GM19463 (cell line): ENCODE measurements at regions not wholly inside any gene's neighbourhood (a gene's known extent, or its start where the extent isn't known, plus 50 kb on each side); places are given as distances from the start of the nearest gene placed in this dataset.
"Not testable (repeated sequence)": the region's sequence is repeated elsewhere in the genome, so short reads cannot be mapped to it uniquely, and the experiment has no call there.

Source experiments
- ATAC-seq: cut with Tn5 transposase; IDR thresholded peaks from one replicate; pipeline ENCODE4 v1.9.1; 2021; ENCODE audit warnings: mild to moderate bottlenecking, moderate library complexity; ENCODE audit not compliant: unreplicated experiment

- no peak for ATAC-seq
Observed at GRCh38 chr2:2582998-2583545, 252.0 kb upstream of the MYT1L start.

GRCh38 chr2:2581331-2582159 is 250.5 kb upstream of the MYT1L start:
- no peak for ATAC-seq

GRCh38 chr2:2580841-2581240 is 249.8 kb upstream of the MYT1L start:
- not testable (repeated sequence) for ATAC-seq

GRCh38 chr2:2580341-2580740 is 249.3 kb upstream of the MYT1L start:
- no peak for ATAC-seq

- ATAC-seq, result no peak
Observed at GRCh38 chr2:2579814-2580213, 248.7 kb upstream of the MYT1L start.

GRCh38 chr2:2577407-2577831 is 246.3 kb upstream of the MYT1L start:
- ATAC-seq, result no peak

GRCh38 chr2:2575870-2576386 is 244.9 kb upstream of the MYT1L start:
- no peak for ATAC-seq

GRCh38 chr2:2575181-2575577 is 244.1 kb upstream of the MYT1L start:
- no peak for ATAC-seq

- ATAC-seq, result no peak
Observed at GRCh38 chr2:2574401-2575180, 243.5 kb upstream of the MYT1L start.

- no peak for ATAC-seq
Observed at GRCh38 chr2:2573658-2574293, 242.7 kb upstream of the MYT1L start.

- ATAC-seq, result no peak
Observed at GRCh38 chr2:2573205-2573604, 242.1 kb upstream of the MYT1L start.

GRCh38 chr2:2572393-2573204 is 241.5 kb upstream of the MYT1L start:
- ATAC-seq, result no peak

GRCh38 chr2:2571301-2572150 is 240.5 kb upstream of the MYT1L start:
- ATAC-seq, result no peak

- ATAC-seq, result no peak
Observed at GRCh38 chr2:2570871-2571270, 239.8 kb upstream of the MYT1L start.

- no peak for ATAC-seq
Observed at GRCh38 chr2:2570360-2570759, 239.3 kb upstream of the MYT1L start.

- no peak for ATAC-seq
Observed at GRCh38 chr2:2569836-2570235, 238.8 kb upstream of the MYT1L start.

GRCh38 chr2:2569306-2569705 is 238.2 kb upstream of the MYT1L start:
- ATAC-seq, result no peak

GRCh38 chr2:2568411-2568810 is 237.3 kb upstream of the MYT1L start:
- no peak for ATAC-seq

- no peak for ATAC-seq
Observed at GRCh38 chr2:2567776-2568175, 236.7 kb upstream of the MYT1L start.
